DND-41 (cell line): ENCODE measurements at regions not wholly inside any gene's neighbourhood (a gene's known extent, or its start where the extent isn't known, plus 50 kb on each side); places are given as distances from the start of the nearest gene placed in this dataset.

Source experiments
- ATAC-seq: fragments of 200-7000 bp; cut with Tn5 transposase; 3 replicates; pipeline ENCODE4 v1.9.1; 2021; ENCODE audit warnings: low read depth; ENCODE audit not compliant: insufficient read depth
- DNase-seq: peaks from one replicate; pipeline ENCODE4 v3.0.0-alpha.2; 2020
- H2AFZ ChIP-seq: 2 replicates; pipeline ENCODE4 v1.6.0; 2012; ENCODE audit warnings: low read depth, low read length
- H3K27ac ChIP-seq: 2 replicates; pipeline ENCODE4 v1.5.1; 2012; ENCODE audit warnings: low read length, inconsistent platforms
- H3K27me3 ChIP-seq: fragments of 200-600 bp; sonication (generic); 2 replicates; pipeline ENCODE4 v1.6.0; 2012; ENCODE audit warnings: low read length, mild to moderate bottlenecking, inconsistent platforms; ENCODE audit not compliant: insufficient read depth, poor library complexity
- H3K36me3 ChIP-seq: 2 replicates; pipeline ENCODE4 v1.5.1; 2012; ENCODE audit warnings: low read length, inconsistent platforms; ENCODE audit not compliant: insufficient read depth
- H3K4me1 ChIP-seq: 2 replicates; pipeline ENCODE4 v1.5.1; 2012; ENCODE audit warnings: mild to moderate bottlenecking, low read length; ENCODE audit not compliant: insufficient read depth
- H3K4me2 ChIP-seq: 2 replicates; pipeline ENCODE4 v1.6.0; 2012; ENCODE audit warnings: mild to moderate bottlenecking, moderate library complexity, low read length, inconsistent platforms; ENCODE audit not compliant: insufficient read depth
- H3K4me3 ChIP-seq, 2 experiments: fragments of 200-600 bp in 1 of 2; shearing (Covaris generic) in 1 of 2; 2 replicates each; pipeline ENCODE4 v1.5.1; 2012 to 2016; ENCODE audit warnings: inconsistent platforms in 2 of 2, low read length in 2 of 2, mild to moderate bottlenecking in 2 of 2, low read depth in 1 of 2, moderate library complexity in 1 of 2
- H3K79me2 ChIP-seq: 2 replicates; pipeline ENCODE4 v1.6.0; 2012; ENCODE audit warnings: low read length, inconsistent platforms; ENCODE audit not compliant: insufficient read depth
- H3K9ac ChIP-seq: 2 replicates; pipeline ENCODE4 v1.6.0; 2012; ENCODE audit warnings: low read depth, mild to moderate bottlenecking, inconsistent platforms, low read length, moderate library complexity
- H3K9me3 ChIP-seq: 2 replicates; pipeline ENCODE4 v1.5.1; 2012; ENCODE audit warnings: low read length, moderate library complexity, mild to moderate bottlenecking, inconsistent platforms; ENCODE audit not compliant: insufficient read depth, severe bottlenecking
- H4K20me1 ChIP-seq: 2 replicates; pipeline ENCODE4 v1.6.0; 2012; ENCODE audit warnings: low read length; ENCODE audit not compliant: insufficient read depth
- CTCF ChIP-seq: IDR thresholded peaks from 2 replicates; pipeline ENCODE4 v1.5.1; 2012; ENCODE audit warnings: borderline replicate concordance, low read length, moderate library complexity, mild to moderate bottlenecking; ENCODE audit not compliant: poor library complexity, severe bottlenecking; ENCODE audit errors: extremely low read depth
- EZH2 ChIP-seq: IDR thresholded peaks from 3 replicates; pipeline ENCODE4 v1.6.1; 2012; ENCODE audit warnings: borderline replicate concordance, low read depth, mild to moderate bottlenecking, moderate library complexity, low read length, inconsistent platforms; ENCODE audit not compliant: severe bottlenecking

- H3K9ac ChIP-seq, result no peak overlapping the region
- ATAC-seq, result no peak
Measured at GRCh38 chr4:106869551-106869950, 166.6 kb downstream of the DKK2 start.

DNA sequence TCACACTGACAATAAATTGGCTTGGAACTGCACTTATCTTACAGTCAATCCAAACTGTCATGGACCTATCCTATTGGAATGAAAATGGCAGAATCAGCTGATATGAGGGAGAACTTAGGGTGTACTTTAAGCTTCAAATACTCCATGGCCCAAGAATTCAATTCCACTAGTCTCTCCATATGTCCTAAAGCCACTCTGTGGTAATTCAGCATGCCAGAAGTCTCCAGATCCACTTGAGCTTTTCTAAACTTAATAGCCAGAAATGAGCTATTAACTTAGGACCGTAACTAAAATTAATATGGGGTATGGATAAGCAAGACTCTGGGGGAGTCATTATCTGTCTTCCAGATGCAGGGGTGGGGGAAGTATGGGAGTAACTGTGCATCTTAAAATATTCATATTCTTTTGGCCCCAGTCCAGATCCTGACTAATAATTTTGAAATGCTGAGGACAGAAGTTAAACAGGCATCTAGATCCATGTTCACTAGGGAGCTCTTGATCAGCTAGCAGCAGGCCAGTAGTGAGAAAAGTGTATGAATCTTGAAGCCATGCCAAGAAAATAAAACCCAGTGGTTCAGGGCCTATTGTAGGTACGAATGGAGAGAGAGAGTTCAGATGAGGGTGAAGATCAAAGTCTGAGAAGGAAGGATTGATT lies 167.6 kb downstream of the DKK2 start:
- no peak overlapping the region for H3K27ac ChIP-seq
- H3K27me3 ChIP-seq, result no peaks in the 10 kb centered on the region
- no peaks in the 10 kb centered on the region for H4K20me1 ChIP-seq
- no peaks in the 10 kb centered on the region for H3K79me2 ChIP-seq
- TF ChIP-seq EZH2, result no peak
- TF ChIP-seq CTCF, result no peak
- H3K4me1 ChIP-seq, result peaks cover 4% of the 10 kb centered on the region; the same call in 1 of the 2 replicates
- H3K9ac ChIP-seq, result no peak overlapping the region
- H3K36me3 ChIP-seq, result no peaks in the 10 kb centered on the region
- no peaks in the 10 kb centered on the region for H3K9me3 ChIP-seq
- no peak overlapping the region for H3K4me3 ChIP-seq
- no peak overlapping the region for H3K4me2 ChIP-seq
- no peak overlapping the region for H2AFZ ChIP-seq
- ATAC-seq (no peak), DNase-seq (no peak)

More at GRCh38 chr4:106869551-106869950, 166.6 kb downstream of the DKK2 start:
- Histone ChIP-seq H2AFZ (no peak overlapping the region), H3K27me3 (no peaks in the 10 kb centered on the region), H3K9me3 (no peaks in the 10 kb centered on the region), H3K27ac (no peak overlapping the region), H3K4me2 (no peak overlapping the region), H3K4me3 (no peak overlapping the region), H3K36me3 (no peaks in the 10 kb centered on the region), H4K20me1 (no peaks in the 10 kb centered on the region), H3K4me1 (peaks cover 4% of the 10 kb centered on the region; the same call in 1 of the 2 replicates), H3K79me2 (no peaks in the 10 kb centered on the region)
- TF ChIP-seq CTCF, result no peak
- TF ChIP-seq EZH2, result no peak
- no peak for DNase-seq

- no peak for TF ChIP-seq EZH2
- no peak for TF ChIP-seq CTCF
- Histone ChIP-seq H3K27ac (no peak overlapping the region), H3K79me2 (no peaks in the 10 kb centered on the region), H3K4me2 (no peak overlapping the region), H3K9me3 (no peaks in the 10 kb centered on the region), H2AFZ (no peak overlapping the region), H3K4me1 (no peaks in the 10 kb centered on the region), H3K27me3 (no peaks in the 10 kb centered on the region), H4K20me1 (no peaks in the 10 kb centered on the region), H3K4me3 (no peak overlapping the region), H3K36me3 (no peaks in the 10 kb centered on the region), H3K9ac (no peak overlapping the region)
- no peak for ATAC-seq
- no peak for DNase-seq
Measured at GRCh38 chr4:106864231-106864630, 171.9 kb downstream of the DKK2 start.
